H9 (cell line): ENCODE measurements at regions not wholly inside any gene's neighbourhood (a gene's known extent, or its start where the extent isn't known, plus 50 kb on each side); places are given as distances from the start of the nearest gene placed in this dataset.
A peak's percentile ranks its signal among the peaks of the same experiment; 100 is the strongest.

Experiments
- DNase-seq: peaks from one replicate; pipeline ENCODE4 v3.0.0-alpha.2; 2017
- H2AFZ ChIP-seq: one replicate; pipeline ENCODE4 v1.6.1; 2013; ENCODE audit warnings: mild to moderate bottlenecking, low read length, control low read depth, moderate library complexity
- H2AK5ac ChIP-seq: 2 replicates; pipeline ENCODE4 v1.6.1; 2013; ENCODE audit warnings: low read length, control low read depth, mixed read lengths; ENCODE audit not compliant: insufficient read length
- H2BK120ac ChIP-seq: one replicate; pipeline ENCODE4 v1.6.1; 2013; ENCODE audit warnings: low read depth, mild to moderate bottlenecking, low read length, control low read depth, inconsistent platforms; ENCODE audit not compliant: poor library complexity, severe bottlenecking
- H2BK12ac ChIP-seq: 2 replicates; pipeline ENCODE4 v1.6.1; 2013; ENCODE audit warnings: low read length, control low read depth, mixed read lengths, low read depth; ENCODE audit not compliant: insufficient read length
- H2BK15ac ChIP-seq: 2 replicates; pipeline ENCODE4 v1.6.1; 2013; ENCODE audit warnings: low read depth, low read length, control low read depth
- H2BK20ac ChIP-seq: one replicate; pipeline ENCODE4 v1.6.1; 2013; ENCODE audit warnings: low read depth, mild to moderate bottlenecking, low read length, control low read depth, inconsistent platforms; ENCODE audit not compliant: poor library complexity, severe bottlenecking
- H2BK5ac ChIP-seq: 2 replicates; pipeline ENCODE4 v1.6.1; 2013; ENCODE audit warnings: low read length, control low read depth, mixed read lengths; ENCODE audit not compliant: insufficient read length
- H3K14ac ChIP-seq: 2 replicates; pipeline ENCODE4 v1.6.1; 2013; ENCODE audit warnings: low read length, control low read depth; ENCODE audit not compliant: insufficient read depth
- H3K18ac ChIP-seq: 2 replicates; pipeline ENCODE4 v1.6.1; 2013; ENCODE audit warnings: low read depth, mild to moderate bottlenecking, mixed read lengths, low read length, control low read depth; ENCODE audit not compliant: insufficient read length
- H3K23ac ChIP-seq: 2 replicates; pipeline ENCODE4 v1.6.1; 2013; ENCODE audit warnings: low read length, control low read depth, mixed read lengths, low read depth; ENCODE audit not compliant: insufficient read length
- H3K23me2 ChIP-seq: 2 replicates; pipeline ENCODE4 v1.6.1; 2013; ENCODE audit warnings: low read depth, mild to moderate bottlenecking, mixed read lengths, low read length, control low read depth; ENCODE audit not compliant: insufficient read length, poor library complexity, severe bottlenecking
- H3K27ac ChIP-seq: 2 replicates; pipeline ENCODE4 v1.5.1; 2013; ENCODE audit warnings: low read length, control low read depth, mixed read lengths, low read depth; ENCODE audit not compliant: insufficient read length
- H3K27me3 ChIP-seq: 2 replicates; pipeline ENCODE4 v1.6.1; 2013; ENCODE audit warnings: low read length, control low read depth, inconsistent platforms; ENCODE audit not compliant: insufficient read depth
- H3K4ac ChIP-seq: 2 replicates; pipeline ENCODE4 v1.6.1; 2013; ENCODE audit warnings: low read depth, mild to moderate bottlenecking, control low read depth, inconsistent platforms, low read length, moderate library complexity
- H3K4me1 ChIP-seq: 2 replicates; pipeline ENCODE4 v1.6.1; 2013; ENCODE audit warnings: low read length, control low read depth, inconsistent platforms; ENCODE audit not compliant: insufficient read depth
- H3K4me2 ChIP-seq: 2 replicates; pipeline ENCODE4 v1.6.1; 2013; ENCODE audit warnings: low read length, control low read depth, mixed read lengths; ENCODE audit not compliant: insufficient read length, insufficient read depth
- H3K56ac ChIP-seq: 2 replicates; pipeline ENCODE4 v1.6.1; 2013; ENCODE audit warnings: low read depth, mild to moderate bottlenecking, mixed read lengths, low read length, control low read depth; ENCODE audit not compliant: insufficient read length
- H3K79me1 ChIP-seq: 2 replicates; pipeline ENCODE4 v1.6.1; 2013; ENCODE audit warnings: low read depth, mild to moderate bottlenecking, moderate library complexity, low read length, control low read depth, inconsistent platforms; ENCODE audit not compliant: insufficient read depth, poor library complexity, severe bottlenecking
- H3K79me2 ChIP-seq: 2 replicates; pipeline ENCODE4 v1.6.1; 2013; ENCODE audit warnings: low read length, control low read depth, inconsistent platforms; ENCODE audit not compliant: insufficient read depth
- H3K9ac ChIP-seq: 2 replicates; pipeline ENCODE4 v1.6.1; 2013; ENCODE audit warnings: low read length, control low read depth, mixed read lengths; ENCODE audit not compliant: insufficient read length; ENCODE audit errors: extremely low read depth
- H3K9me3 ChIP-seq: one replicate; pipeline ENCODE4 v1.6.1; 2013; ENCODE audit warnings: low read depth, low read length, inconsistent platforms; ENCODE audit not compliant: control insufficient read depth
- H3T11ph ChIP-seq: one replicate; pipeline ENCODE4 v1.6.1; 2013; ENCODE audit warnings: mild to moderate bottlenecking, low read length, control low read depth, inconsistent platforms
- H4K20me1 ChIP-seq: one replicate; pipeline ENCODE4 v1.6.1; 2013; ENCODE audit not compliant: control insufficient read depth, insufficient read length, insufficient read depth
- H4K5ac ChIP-seq: 2 replicates; pipeline ENCODE4 v1.6.1; 2013; ENCODE audit warnings: low read depth, mild to moderate bottlenecking, mixed read lengths, low read length, control low read depth; ENCODE audit not compliant: insufficient read length
- H4K8ac ChIP-seq: replicated peaks from 2 replicates; pipeline ENCODE4 v1.6.1; 2013; ENCODE audit warnings: low read length, control low read depth, mixed read lengths, low read depth; ENCODE audit not compliant: insufficient read length
- H4K91ac ChIP-seq: 2 replicates; pipeline ENCODE4 v1.6.1; 2013; ENCODE audit warnings: low read depth, mild to moderate bottlenecking, moderate library complexity, mixed read lengths, low read length, control low read depth; ENCODE audit not compliant: insufficient read length
- H3K27ac Mint-ChIP-seq, 3 experiments: 2 replicates in 2 of 3; 3 replicates in 1 of 3; pipeline ENCODE4 v1.8.0; 2020 to 2021; ENCODE audit warnings: mixed read lengths in 3 of 3, mild to moderate bottlenecking in 1 of 3, moderate library complexity in 1 of 3
- H3K27me3 Mint-ChIP-seq: 2 replicates; pipeline ENCODE4 v1.8.0; 2021; ENCODE audit warnings: low read depth, mild to moderate bottlenecking, moderate library complexity, mixed read lengths
- H3K36me3 Mint-ChIP-seq, 3 experiments: 2 replicates in 2 of 3; 3 replicates in 1 of 3; pipeline ENCODE4 v1.8.0; 2020 to 2021; ENCODE audit warnings: low read depth in 3 of 3, mixed read lengths in 3 of 3; ENCODE audit not compliant: insufficient read depth in 1 of 3
- H3K4me1 Mint-ChIP-seq, 2 experiments: 2 replicates each; pipeline ENCODE4 v1.8.0; 2020; ENCODE audit warnings: mixed read lengths in 2 of 2
- H3K4me3 Mint-ChIP-seq, 2 experiments: 2 replicates in 1 of 2; 3 replicates in 1 of 2; pipeline ENCODE4 v1.8.0; 2020 to 2021; ENCODE audit warnings: mild to moderate bottlenecking in 2 of 2, mixed read lengths in 2 of 2, moderate library complexity in 1 of 2
- H3K9me3 Mint-ChIP-seq, 2 experiments: 2 replicates in 1 of 2; 3 replicates in 1 of 2; pipeline ENCODE4 v1.8.0; 2020; ENCODE audit warnings: mild to moderate bottlenecking in 2 of 2, mixed read lengths in 2 of 2, moderate library complexity in 1 of 2
- CTCF ChIP-seq: fragments of 200-600 bp; sonication (generic); conservative IDR thresholded peaks from 3 replicates; pipeline ENCODE4 v1.8.0; 2021; ENCODE audit warnings: antibody characterized with exemption, mild to moderate bottlenecking
- WGBS: extraction: QIAGEN DNeasy Blood & Tissue Kit; methylation state at CpG from one replicate; pipeline ENCODE4 v1.1.7; 2013; ENCODE audit warnings: missing lambda C conversion rate, low lambda C conversion rate, mixed read lengths; ENCODE audit not compliant: insufficient read length; ENCODE audit errors: extremely low coverage; 5-methylcytosine and 5-hydroxymethylcytosine counted together

DNA sequence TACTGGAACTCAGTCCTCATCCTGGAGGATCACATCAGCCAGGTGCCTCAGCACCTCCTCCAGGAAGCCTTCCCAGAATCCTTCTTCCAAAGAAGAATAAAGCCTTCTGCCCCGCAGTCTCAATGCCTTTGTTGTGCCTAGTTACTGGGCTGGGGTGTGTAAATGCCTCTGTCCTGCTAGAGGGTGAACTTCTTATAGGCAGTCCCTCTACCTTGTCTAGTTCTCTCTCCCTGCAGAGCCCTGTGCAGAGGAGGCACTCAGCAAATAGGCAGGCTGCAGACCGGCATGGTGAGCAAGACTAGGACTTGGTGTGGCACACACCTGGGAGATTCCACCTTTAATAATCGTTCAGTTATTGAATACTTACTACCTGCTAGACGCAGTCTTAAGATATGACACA lies 104.7 kb upstream of the PCBD1 start:
- H3K4me2 ChIP-seq, result no peak overlapping the region
- H3T11ph ChIP-seq, result no peak overlapping the region
- H3K9ac ChIP-seq, result no peak overlapping the region
- no peaks in the 10 kb centered on the region for H3K9me3 ChIP-seq
- no peaks in the 10 kb centered on the region for H3K79me2 ChIP-seq
- H3K27me3 Mint-ChIP-seq, result peaks cover 8% of the 10 kb centered on the region
- no peak overlapping the region for H2BK15ac ChIP-seq
- no peak overlapping the region for H3K4ac ChIP-seq
- H2BK5ac ChIP-seq, result no peak overlapping the region
- peaks cover 0 to 6% of the 10 kb centered on the region in 2 experiments; a peak in 2 of 4 replicates for H3K4me1 Mint-ChIP-seq
- no peak overlapping the region for H2BK20ac ChIP-seq
- H3K56ac ChIP-seq, result no peak overlapping the region
- H3K9me3 Mint-ChIP-seq, result no peaks in the 10 kb centered on the region
- H4K20me1 ChIP-seq, result no peaks in the 10 kb centered on the region
- no peak overlapping the region for H2AK5ac ChIP-seq
- no CpG with 5 or more reads among the region's 4 CpGs for WGBS
- no peaks in the 10 kb centered on the region for H3K36me3 Mint-ChIP-seq
- no peak overlapping the region for H4K91ac ChIP-seq
- no peak overlapping the region for H3K27ac Mint-ChIP-seq
- peak; percentile 14; the same call in 1 of the 3 replicates for TF ChIP-seq CTCF
- H3K27me3 ChIP-seq, result no peaks in the 10 kb centered on the region
- H4K8ac ChIP-seq, result no peak overlapping the region
- no peak overlapping the region for H3K18ac ChIP-seq
- H3K79me1 ChIP-seq, result no peaks in the 10 kb centered on the region
- no peak overlapping the region for H3K4me3 Mint-ChIP-seq
- H2BK120ac ChIP-seq, result no peak overlapping the region
- no peaks in the 10 kb centered on the region for H3K4me1 ChIP-seq
- no peaks in the 10 kb centered on the region for H3K23me2 ChIP-seq
- H3K14ac ChIP-seq, result no peak overlapping the region
- no peak overlapping the region for H2BK12ac ChIP-seq
- H4K5ac ChIP-seq, result no peak overlapping the region
- H3K27ac ChIP-seq, result no peak overlapping the region
- H2AFZ ChIP-seq, result no peak overlapping the region
- H3K23ac ChIP-seq, result no peak overlapping the region
- DNase-seq, result no peak
